Spleen (tissue), 11 donors: ENCODE measurements at regions not wholly inside any gene's neighbourhood (a gene's known extent, or its start where the extent isn't known, plus 50 kb on each side); places are given as distances from the start of the nearest gene placed in this dataset.

Experiments used
- DNase-seq: peaks from one replicate; pipeline ENCODE4 v3.0.0-alpha.2; 2020
- H3K27ac ChIP-seq, 8 donors: fragments of 200-600 bp; sonication (generic) in 7 of 8; 1 replicate in 4 of 8; 2 replicates in 4 of 8; pipeline versions ENCODE4 v1.5.0 to v1.8.0; 2016 to 2021; ENCODE audit warnings: inconsistent platforms in 4 of 8, mild to moderate bottlenecking in 4 of 8, moderate library complexity in 1 of 8
- H3K27me3 ChIP-seq, 7 donors: fragments of 200-600 bp; sonication (generic) in 6 of 7; replicated peaks in 1 of 7; 1 replicate in 4 of 7; 2 replicates in 3 of 7; pipeline versions ENCODE4 v1.5.0 to v1.8.0; 2016 to 2021; ENCODE audit warnings: inconsistent platforms in 3 of 7, mild to moderate bottlenecking in 1 of 7
- H3K36me3 ChIP-seq, 6 donors: fragments of 200-600 bp; sonication (generic) in 5 of 6; 1 replicate in 4 of 6; 2 replicates in 2 of 6; pipeline versions ENCODE4 v1.5.0 to v1.8.0; 2016 to 2021; ENCODE audit warnings: inconsistent platforms in 2 of 6
- H3K4me1 ChIP-seq, 6 donors: fragments of 200-600 bp; sonication (generic) in 5 of 6; 1 replicate in 3 of 6; 2 replicates in 3 of 6; pipeline versions ENCODE4 v1.5.0 to v1.8.0; 2016 to 2021; ENCODE audit warnings: inconsistent platforms in 3 of 6
- H3K4me3 ChIP-seq, 8 donors: fragments of 200-600 bp; sonication (generic) in 7 of 8; 1 replicate in 4 of 8; 2 replicates in 4 of 8; pipeline versions ENCODE4 v1.5.0 to v1.8.0; 2016 to 2021; ENCODE audit warnings: inconsistent platforms in 4 of 8, mild to moderate bottlenecking in 4 of 8, moderate library complexity in 2 of 8
- H3K9me3 ChIP-seq, 8 donors: fragments of 200-600 bp; sonication (generic) in 7 of 8; 1 replicate in 4 of 8; 2 replicates in 4 of 8; pipeline versions ENCODE4 v1.5.0 to v1.8.0; 2016 to 2021; ENCODE audit warnings: inconsistent platforms in 4 of 8
- POLR2A ChIP-seq, 3 donors: fragments of 450-650 bp; IDR thresholded peaks; one replicate each; pipeline ENCODE4 v1.5.1; 2017; ENCODE audit warnings: antibody characterized with exemption in 3 of 3, mild to moderate bottlenecking in 1 of 3
- POLR2AphosphoS5 ChIP-seq, 3 donors: sonication (generic); formaldehyde crosslinking; IDR thresholded peaks; one replicate each; pipeline ENCODE4 v1.5.1; 2017; ENCODE audit warnings: antibody characterized with exemption in 3 of 3
- WGBS, 5 donors: extraction: QIAGEN DNeasy Blood & Tissue Kit in 3 of 5; methylation state at CpG; one replicate each; pipeline versions ENCODE4 v1.1.5 to v1.1.7; 2013 to 2018; 5-methylcytosine and 5-hydroxymethylcytosine counted together
- intact Hi-C: fragments of 100-400 bp; cut with DNase I; formaldehyde crosslinking; loops from one replicate; pipeline ENCODE4 v1.15.0; 2023; ENCODE audit warnings: low total_unique reads
- TF ChIP-seq, protein P1 (sequence below), 11 experiments: fragments of 200-600 bp in 7 of 11; fragments of 450-650 bp in 4 of 11; sonication (generic) in 4 of 11; IDR thresholded peaks in 8 of 11; conservative IDR thresholded peaks in 3 of 11; 1 replicate in 7 of 11; 2 replicates in 4 of 11; pipeline versions ENCODE4 v1.4.0 to v1.8.0; 2016 to 2021; ENCODE audit warnings: antibody characterized with exemption in 11 of 11, inconsistent platforms in 4 of 11, mild to moderate bottlenecking in 1 of 11
- donor health status: healthy with polysubstance abuse.
- donor health status: DM: no; HTN: no; CAD: no; lungs with moderate emphysema.
- donor health status: DM: no; HTN: no; CAD: no.
- donor health status: Bipolar disorder and iron deficiency.
- donor health status: healthy.
- donor health status: DM: no; HTN: no; CAD: no.
- donor health status: DM: yes; HTN: yes; CAD: no.

DNA sequence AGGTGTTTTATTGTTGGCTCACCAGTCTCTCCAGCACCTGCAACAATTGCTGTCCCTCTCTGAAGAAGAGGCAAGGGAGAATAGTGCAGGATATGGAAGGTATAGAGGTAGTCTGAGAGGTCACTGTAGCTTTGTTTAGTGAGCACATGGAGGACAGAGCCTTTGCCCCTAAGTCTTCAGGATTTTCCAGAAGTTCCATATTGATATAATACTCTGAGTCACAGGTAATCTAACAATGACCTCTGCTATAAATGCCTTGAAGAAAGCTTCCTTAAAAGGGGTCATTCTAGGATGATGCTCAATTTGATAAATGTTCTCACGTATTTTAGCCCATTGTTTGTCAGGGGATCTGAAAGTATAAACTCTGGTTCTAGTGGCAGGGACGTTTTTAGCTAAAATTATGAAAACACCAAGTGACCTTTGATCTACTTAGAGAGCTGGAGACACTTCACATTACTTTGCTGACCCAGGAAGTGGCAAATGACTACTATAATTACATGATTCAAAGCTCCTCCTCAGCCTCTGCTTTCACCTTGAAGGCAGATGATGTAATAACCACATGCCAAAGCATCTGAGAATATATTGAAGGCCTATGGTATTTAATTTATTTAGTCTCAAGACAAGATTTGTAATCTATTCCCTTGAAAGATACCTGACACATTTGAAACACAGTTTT, 366.9 kb upstream of the NUDT12 start:
- TF ChIP-seq POLR2AphosphoS5 (IDR thresholded peaks at IDR 0.05) (no peak), POLR2A (IDR thresholded peaks at IDR 0.05) (no peak)
- TF ChIP-seq, protein P1, sequence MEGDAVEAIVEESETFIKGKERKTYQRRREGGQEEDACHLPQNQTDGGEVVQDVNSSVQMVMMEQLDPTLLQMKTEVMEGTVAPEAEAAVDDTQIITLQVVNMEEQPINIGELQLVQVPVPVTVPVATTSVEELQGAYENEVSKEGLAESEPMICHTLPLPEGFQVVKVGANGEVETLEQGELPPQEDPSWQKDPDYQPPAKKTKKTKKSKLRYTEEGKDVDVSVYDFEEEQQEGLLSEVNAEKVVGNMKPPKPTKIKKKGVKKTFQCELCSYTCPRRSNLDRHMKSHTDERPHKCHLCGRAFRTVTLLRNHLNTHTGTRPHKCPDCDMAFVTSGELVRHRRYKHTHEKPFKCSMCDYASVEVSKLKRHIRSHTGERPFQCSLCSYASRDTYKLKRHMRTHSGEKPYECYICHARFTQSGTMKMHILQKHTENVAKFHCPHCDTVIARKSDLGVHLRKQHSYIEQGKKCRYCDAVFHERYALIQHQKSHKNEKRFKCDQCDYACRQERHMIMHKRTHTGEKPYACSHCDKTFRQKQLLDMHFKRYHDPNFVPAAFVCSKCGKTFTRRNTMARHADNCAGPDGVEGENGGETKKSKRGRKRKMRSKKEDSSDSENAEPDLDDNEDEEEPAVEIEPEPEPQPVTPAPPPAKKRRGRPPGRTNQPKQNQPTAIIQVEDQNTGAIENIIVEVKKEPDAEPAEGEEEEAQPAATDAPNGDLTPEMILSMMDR (IDR thresholded peaks at IDR 0.05 in 8 of 11, conservative IDR thresholded peaks at IDR 0.05 in 3 of 11) = no peak
- H3K9me3 ChIP-seq = peaks cover 0 to 5% (median 0%) of the 10 kb centered on the region in 8 donors
- H3K4me3 ChIP-seq = no peak overlapping the region
- no peak for DNase-seq
- WGBS, 5 donors = 30 to 52% (median 39%) methylated on average over 2 of the region's 2 CpGs
- H3K36me3 ChIP-seq = no peaks in the 10 kb centered on the region
- intact Hi-C loops = no loop called here
- H3K27ac ChIP-seq = no peak overlapping the region
- no peaks in the 10 kb centered on the region for H3K4me1 ChIP-seq
- H3K27me3 ChIP-seq = no peaks in the 10 kb centered on the region

DNA sequence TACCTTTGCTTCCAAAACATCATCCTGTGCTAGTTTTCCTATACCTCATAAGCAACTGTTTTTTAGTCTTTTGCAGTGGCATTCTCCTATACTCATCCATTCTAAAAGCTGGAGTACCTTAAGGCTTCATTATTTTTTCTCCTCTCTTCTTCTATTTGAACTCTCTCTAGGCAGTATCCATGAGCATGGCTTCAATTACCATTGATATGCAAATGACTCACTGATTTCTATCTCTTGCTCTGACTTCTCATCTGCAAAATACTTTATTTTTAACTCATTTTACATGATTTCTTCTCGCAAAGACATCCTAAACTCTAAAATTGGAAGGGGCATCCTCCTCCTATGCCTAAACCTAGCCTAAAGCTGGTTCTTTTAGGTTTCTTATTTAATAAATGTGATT, 365.1 kb upstream of the NUDT12 start:
- TF ChIP-seq POLR2AphosphoS5 (IDR thresholded peaks at IDR 0.05) = no peak
- TF ChIP-seq, protein P1 (IDR thresholded peaks at IDR 0.05 in 8 of 11, conservative IDR thresholded peaks at IDR 0.05 in 3 of 11) = no peak
- TF ChIP-seq POLR2A (IDR thresholded peaks at IDR 0.05) = no peak
- no peaks in the 10 kb centered on the region for H3K27me3 ChIP-seq
- no peak overlapping the region for H3K27ac ChIP-seq
- no peak overlapping the region for H3K4me3 ChIP-seq
- H3K36me3 ChIP-seq = no peaks in the 10 kb centered on the region
- H3K4me1 ChIP-seq = no peaks in the 10 kb centered on the region
- H3K9me3 ChIP-seq = peaks cover 0 to 4% (median 0%) of the 10 kb centered on the region in 8 donors
- WGBS, 5 donors = 73 to 91% (median 88%) methylated on average over 1 of the region's 1 CpG
- no peak for DNase-seq
- intact Hi-C loops = no loop called here

DNA sequence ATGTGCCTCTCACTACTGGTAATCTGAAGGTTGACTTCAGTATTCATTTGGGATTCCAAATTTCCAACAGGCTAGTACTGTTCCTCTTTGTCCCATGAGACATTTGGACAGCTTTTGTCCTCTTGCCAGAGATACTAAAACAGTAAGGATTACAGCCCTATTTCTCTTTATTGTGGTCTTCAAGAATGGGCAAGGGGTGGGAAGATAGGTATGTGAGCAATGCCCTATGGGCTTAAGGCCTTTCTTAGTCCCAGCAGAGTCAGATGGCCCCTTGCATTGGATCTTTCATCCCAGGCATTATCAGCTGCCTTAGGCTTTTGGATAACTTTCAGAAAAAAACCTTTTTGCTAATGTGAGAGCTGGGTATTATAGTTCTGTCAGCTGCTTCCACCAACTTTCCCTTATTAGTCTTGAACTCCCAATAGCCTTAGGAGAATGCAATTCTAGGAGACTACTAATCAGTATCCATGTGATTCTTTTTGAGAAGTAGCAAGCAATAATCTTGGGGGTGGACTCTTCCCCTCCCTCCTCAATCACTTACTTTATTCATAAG, 361.1 kb upstream of the NUDT12 start:
- Histone ChIP-seq H3K9me3 (no peaks in the 10 kb centered on the region), H3K36me3 (no peaks in the 10 kb centered on the region), H3K27me3 (no peaks in the 10 kb centered on the region), H3K4me1 (no peaks in the 10 kb centered on the region), H3K27ac (no peak overlapping the region), H3K4me3 (no peak overlapping the region)
- DNase-seq = no peak
- intact Hi-C loops = no loop called here
- TF ChIP-seq, protein P1 (IDR thresholded peaks at IDR 0.05 in 8 of 11, conservative IDR thresholded peaks at IDR 0.05 in 3 of 11) = no peak
- TF ChIP-seq POLR2A (IDR thresholded peaks at IDR 0.05) = no peak

DNA sequence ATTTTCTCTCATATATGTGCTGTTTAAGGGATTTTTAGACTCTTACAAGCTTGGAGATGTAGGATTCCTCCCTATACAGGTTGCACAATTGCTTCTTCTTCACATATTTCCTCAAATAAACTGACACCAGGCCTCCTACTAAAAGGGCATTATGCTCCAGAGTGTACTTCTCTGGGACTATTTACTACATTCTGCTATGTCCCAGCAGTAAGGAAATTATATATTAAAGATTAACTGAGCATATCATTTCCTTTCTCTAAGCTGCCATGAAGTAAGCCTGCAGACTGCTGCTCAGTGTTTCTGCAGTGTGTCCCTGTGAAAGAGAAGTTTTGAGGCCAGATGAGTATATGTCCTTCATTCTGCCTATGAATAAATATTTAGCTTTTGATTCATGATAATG, 356.9 kb upstream of the NUDT12 start:
- DNase-seq = no peak
- intact Hi-C loops = no loop called here
- no peak for TF ChIP-seq POLR2A (IDR thresholded peaks at IDR 0.05)
- TF ChIP-seq POLR2AphosphoS5 (IDR thresholded peaks at IDR 0.05) = no peak
- TF ChIP-seq, protein P1 (IDR thresholded peaks at IDR 0.05 in 8 of 11, conservative IDR thresholded peaks at IDR 0.05 in 3 of 11) = no peak

More for the DNA sequence above, 356.9 kb upstream of the NUDT12 start:
- H3K4me1 ChIP-seq = no peaks in the 10 kb centered on the region
- no peaks in the 10 kb centered on the region for H3K27me3 ChIP-seq
- no peak overlapping the region for H3K4me3 ChIP-seq
- no peaks in the 10 kb centered on the region for H3K36me3 ChIP-seq
- no peak overlapping the region for H3K27ac ChIP-seq
- H3K9me3 ChIP-seq = no peaks in the 10 kb centered on the region
